ENCODE measurements at regions not wholly inside any gene's neighbourhood (a gene's known extent, or its start where the extent isn't known, plus 50 kb on each side); places are given as distances from the start of the nearest gene placed in this dataset.

DNA sequence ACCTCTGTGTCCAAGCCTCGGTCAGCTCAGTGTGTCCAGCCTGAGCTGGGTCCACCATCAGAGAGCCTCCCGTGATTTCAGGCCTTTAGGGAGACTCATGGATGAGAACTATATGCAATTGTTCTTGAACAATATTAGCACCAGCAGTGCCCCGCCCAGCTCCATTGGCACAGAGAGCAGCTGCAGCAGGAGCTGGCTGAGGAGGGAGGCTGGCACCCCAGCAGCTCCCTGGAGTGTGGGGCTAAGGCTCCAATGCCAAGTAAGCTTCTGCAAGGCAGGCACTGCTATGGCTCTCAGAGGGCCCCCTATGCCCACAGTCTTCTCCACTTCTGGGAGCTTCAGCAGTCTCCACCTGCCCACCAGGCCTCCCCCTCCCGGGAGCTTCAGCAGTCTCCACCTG lies 593.3 kb downstream of the MATN1 start:
- Histone ChIP-seq H3F3A (ENCODE audit: insufficient read depth, low read length, poor library complexity, severe bottlenecking) (no peaks in the 10 kb centered on the region), H3K4me2 (ENCODE audit: low read length) (no peak overlapping the region), H3K27me3 (ENCODE audit: insufficient read depth, low read depth, low read length) (no peaks in the 10 kb centered on the region), H3K4me3 (ENCODE audit: low read length) (no peak overlapping the region), H3K9ac (ENCODE audit: low read length) (no peak overlapping the region), H4K20me1 (ENCODE audit: insufficient read depth) (no peaks in the 10 kb centered on the region), H3K79me2 (replicated peaks; ENCODE audit: insufficient read depth, low read length) (no peaks in the 10 kb centered on the region), H3K9me2 (ENCODE audit: insufficient read depth, low read length) (no peaks in the 10 kb centered on the region), H3K9me3 (ENCODE audit: low read length) (no peaks in the 10 kb centered on the region), H3K36me3 (ENCODE audit: insufficient read depth, low read length) (no peaks in the 10 kb centered on the region), H2AFZ (ENCODE audit: low read depth, low read length) (no peak overlapping the region), H3K27ac (ENCODE audit: low read length) (no peak overlapping the region)
- TF ChIP-seq RAD21 (conservative IDR thresholded peaks at IDR 0.05) (no peak), EP300 (conservative IDR thresholded peaks at IDR 0.05; ENCODE audit: poor library complexity, severe bottlenecking) (no peak), POLR2AphosphoS5 (IDR thresholded peaks at IDR 0.05) (no peak), MXI1 (conservative IDR thresholded peaks at IDR 0.05; ENCODE audit: poor library complexity, severe bottlenecking) (no peak)
- TF ChIP-seq, protein P1, sequence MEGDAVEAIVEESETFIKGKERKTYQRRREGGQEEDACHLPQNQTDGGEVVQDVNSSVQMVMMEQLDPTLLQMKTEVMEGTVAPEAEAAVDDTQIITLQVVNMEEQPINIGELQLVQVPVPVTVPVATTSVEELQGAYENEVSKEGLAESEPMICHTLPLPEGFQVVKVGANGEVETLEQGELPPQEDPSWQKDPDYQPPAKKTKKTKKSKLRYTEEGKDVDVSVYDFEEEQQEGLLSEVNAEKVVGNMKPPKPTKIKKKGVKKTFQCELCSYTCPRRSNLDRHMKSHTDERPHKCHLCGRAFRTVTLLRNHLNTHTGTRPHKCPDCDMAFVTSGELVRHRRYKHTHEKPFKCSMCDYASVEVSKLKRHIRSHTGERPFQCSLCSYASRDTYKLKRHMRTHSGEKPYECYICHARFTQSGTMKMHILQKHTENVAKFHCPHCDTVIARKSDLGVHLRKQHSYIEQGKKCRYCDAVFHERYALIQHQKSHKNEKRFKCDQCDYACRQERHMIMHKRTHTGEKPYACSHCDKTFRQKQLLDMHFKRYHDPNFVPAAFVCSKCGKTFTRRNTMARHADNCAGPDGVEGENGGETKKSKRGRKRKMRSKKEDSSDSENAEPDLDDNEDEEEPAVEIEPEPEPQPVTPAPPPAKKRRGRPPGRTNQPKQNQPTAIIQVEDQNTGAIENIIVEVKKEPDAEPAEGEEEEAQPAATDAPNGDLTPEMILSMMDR (IDR thresholded peaks at IDR 0.05; ENCODE audit: poor library complexity, severe bottlenecking), result no peak

DNA sequence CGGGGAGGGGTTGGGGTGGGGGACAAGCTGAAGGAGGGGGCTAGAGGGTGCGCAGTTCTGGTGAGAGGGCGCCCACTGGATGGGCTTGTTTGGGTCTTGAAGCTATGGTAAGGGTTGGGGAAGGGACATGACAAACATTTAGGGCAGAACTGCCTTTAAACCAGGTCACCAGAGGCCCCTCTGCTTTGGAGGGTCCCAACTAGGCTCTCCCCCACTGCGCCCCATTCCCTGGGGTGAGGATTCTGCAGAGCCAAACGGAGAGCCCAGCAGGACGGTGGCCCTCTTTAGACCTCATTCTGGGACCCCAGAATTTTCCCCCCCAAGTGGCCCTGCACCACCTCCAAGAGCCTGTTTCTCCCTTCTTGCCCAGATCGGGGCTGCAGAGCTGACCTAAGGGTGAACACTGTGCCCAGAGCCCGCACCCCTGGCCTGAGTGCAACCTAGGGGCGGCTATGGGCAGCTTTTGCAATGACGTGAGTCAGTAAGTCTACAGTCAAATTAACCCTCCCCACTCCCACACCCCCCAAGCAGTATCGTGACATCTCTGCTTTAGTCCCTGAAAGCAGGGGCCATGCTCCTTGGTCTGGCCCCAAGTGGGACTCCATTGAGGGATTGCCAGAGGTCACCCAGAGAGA lies 593.8 kb downstream of the MATN1 start:
- H3K4me3 ChIP-seq (ENCODE audit: low read length), result no peak overlapping the region
- no peaks in the 10 kb centered on the region for H3K9me3 ChIP-seq (ENCODE audit: low read length)
- no peak for TF ChIP-seq TAF1 (IDR thresholded peaks at IDR 0.05; ENCODE audit: low read depth)
- TF ChIP-seq RAD21 (conservative IDR thresholded peaks at IDR 0.05), result no peak
- TF ChIP-seq EP300 (conservative IDR thresholded peaks at IDR 0.05; ENCODE audit: poor library complexity, severe bottlenecking), result no peak
- TF ChIP-seq POLR2AphosphoS5 (IDR thresholded peaks at IDR 0.05), result no peak
- TF ChIP-seq EZH2 (IDR thresholded peaks at IDR 0.05; ENCODE audit: borderline replicate concordance, insufficient read depth, low read length, poor library complexity, severe bottlenecking), result no peak
- TF ChIP-seq, protein P1 (IDR thresholded peaks at IDR 0.05; ENCODE audit: poor library complexity, severe bottlenecking), result no peak
- TF ChIP-seq, protein P2, sequence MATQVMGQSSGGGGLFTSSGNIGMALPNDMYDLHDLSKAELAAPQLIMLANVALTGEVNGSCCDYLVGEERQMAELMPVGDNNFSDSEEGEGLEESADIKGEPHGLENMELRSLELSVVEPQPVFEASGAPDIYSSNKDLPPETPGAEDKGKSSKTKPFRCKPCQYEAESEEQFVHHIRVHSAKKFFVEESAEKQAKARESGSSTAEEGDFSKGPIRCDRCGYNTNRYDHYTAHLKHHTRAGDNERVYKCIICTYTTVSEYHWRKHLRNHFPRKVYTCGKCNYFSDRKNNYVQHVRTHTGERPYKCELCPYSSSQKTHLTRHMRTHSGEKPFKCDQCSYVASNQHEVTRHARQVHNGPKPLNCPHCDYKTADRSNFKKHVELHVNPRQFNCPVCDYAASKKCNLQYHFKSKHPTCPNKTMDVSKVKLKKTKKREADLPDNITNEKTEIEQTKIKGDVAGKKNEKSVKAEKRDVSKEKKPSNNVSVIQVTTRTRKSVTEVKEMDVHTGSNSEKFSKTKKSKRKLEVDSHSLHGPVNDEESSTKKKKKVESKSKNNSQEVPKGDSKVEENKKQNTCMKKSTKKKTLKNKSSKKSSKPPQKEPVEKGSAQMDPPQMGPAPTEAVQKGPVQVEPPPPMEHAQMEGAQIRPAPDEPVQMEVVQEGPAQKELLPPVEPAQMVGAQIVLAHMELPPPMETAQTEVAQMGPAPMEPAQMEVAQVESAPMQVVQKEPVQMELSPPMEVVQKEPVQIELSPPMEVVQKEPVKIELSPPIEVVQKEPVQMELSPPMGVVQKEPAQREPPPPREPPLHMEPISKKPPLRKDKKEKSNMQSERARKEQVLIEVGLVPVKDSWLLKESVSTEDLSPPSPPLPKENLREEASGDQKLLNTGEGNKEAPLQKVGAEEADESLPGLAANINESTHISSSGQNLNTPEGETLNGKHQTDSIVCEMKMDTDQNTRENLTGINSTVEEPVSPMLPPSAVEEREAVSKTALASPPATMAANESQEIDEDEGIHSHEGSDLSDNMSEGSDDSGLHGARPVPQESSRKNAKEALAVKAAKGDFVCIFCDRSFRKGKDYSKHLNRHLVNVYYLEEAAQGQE (IDR thresholded peaks at IDR 0.05; ENCODE audit: borderline replicate concordance), result no peak
- no peak for TF ChIP-seq SMC3 (conservative IDR thresholded peaks at IDR 0.05; ENCODE audit: poor library complexity)
- no peak for TF ChIP-seq MXI1 (conservative IDR thresholded peaks at IDR 0.05; ENCODE audit: poor library complexity, severe bottlenecking)

More for the DNA sequence above, 593.8 kb downstream of the MATN1 start:
- Histone ChIP-seq H2AFZ (ENCODE audit: low read depth, low read length) (no peak overlapping the region), H3K27me3 (ENCODE audit: insufficient read depth, low read depth, low read length) (no peaks in the 10 kb centered on the region), H3K9ac (ENCODE audit: low read length) (no peak overlapping the region), H3K36me3 (ENCODE audit: insufficient read depth, low read length) (no peaks in the 10 kb centered on the region), H3K79me2 (replicated peaks; ENCODE audit: insufficient read depth, low read length) (no peaks in the 10 kb centered on the region), H4K20me1 (ENCODE audit: insufficient read depth) (no peaks in the 10 kb centered on the region), H3F3A (ENCODE audit: insufficient read depth, low read length, poor library complexity, severe bottlenecking) (no peaks in the 10 kb centered on the region), H3K9me2 (ENCODE audit: insufficient read depth, low read length) (no peaks in the 10 kb centered on the region), H3K4me2 (ENCODE audit: low read length) (no peak overlapping the region), H3K27ac (ENCODE audit: low read length) (no peak overlapping the region)

Data from neural cell (in vitro differentiated cells).